ENCODE measurements at regions not wholly inside any gene's neighbourhood (a gene's known extent, or its start where the extent isn't known, plus 50 kb on each side); places are given as distances from the start of the nearest gene placed in this dataset.

- Histone ChIP-seq H3K36me3 (ENCODE audit: control insufficient read depth, insufficient read depth, low read length) (no peaks in the 10 kb centered on the region), H3K4me3 (ENCODE audit: low read depth, low read length) (no peak overlapping the region), H3K27me3 (ENCODE audit: control insufficient read depth, insufficient read depth, low read length) (no peaks in the 10 kb centered on the region)
- FAIRE-seq (no peak), DNase-seq (ENCODE audit: low read depth) (peak; percentile 12)
- no peak for TF ChIP-seq CTCF (IDR thresholded peaks at IDR 0.05; ENCODE audit: insufficient read depth, low read length, severe bottlenecking)
Measured at GRCh38 chr13:61777899-61778298, 362.2 kb upstream of the PCDH20 start.

GRCh38 chr13:61777271-61777670 is 361.6 kb upstream of the PCDH20 start:
- DNase-seq (ENCODE audit: low read depth), result no peak
- H3K36me3 ChIP-seq (ENCODE audit: control insufficient read depth, insufficient read depth, low read length), result no peaks in the 10 kb centered on the region
- FAIRE-seq, result no peak
- no peak overlapping the region for H3K4me3 ChIP-seq (ENCODE audit: low read depth, low read length)
- no peaks in the 10 kb centered on the region for H3K27me3 ChIP-seq (ENCODE audit: control insufficient read depth, insufficient read depth, low read length)
- no peak for TF ChIP-seq CTCF (IDR thresholded peaks at IDR 0.05; ENCODE audit: insufficient read depth, low read length, severe bottlenecking)

GRCh38 chr13:61774903-61775302 is 359.3 kb upstream of the PCDH20 start:
- no peaks in the 10 kb centered on the region for H3K36me3 ChIP-seq (ENCODE audit: control insufficient read depth, insufficient read depth, low read length)
- DNase-seq (ENCODE audit: low read depth), result no peak
- no peak for FAIRE-seq

GRCh38 chr13:61770681-61771080 is 355.0 kb upstream of the PCDH20 start:
- no peak for TF ChIP-seq CTCF (IDR thresholded peaks at IDR 0.05; ENCODE audit: insufficient read depth, low read length, severe bottlenecking)
- DNase-seq (ENCODE audit: low read depth), result no peak
- no peak for FAIRE-seq
- Histone ChIP-seq H3K36me3 (ENCODE audit: control insufficient read depth, insufficient read depth, low read length) (no peaks in the 10 kb centered on the region), H3K27me3 (ENCODE audit: control insufficient read depth, insufficient read depth, low read length) (no peaks in the 10 kb centered on the region), H3K4me3 (ENCODE audit: low read depth, low read length) (no peak overlapping the region)

More at GRCh38 chr13:61774903-61775302, 359.3 kb upstream of the PCDH20 start:
- Histone ChIP-seq H3K4me3 (ENCODE audit: low read depth, low read length) (no peak overlapping the region), H3K27me3 (ENCODE audit: control insufficient read depth, insufficient read depth, low read length) (no peaks in the 10 kb centered on the region)
- no peak for TF ChIP-seq CTCF (IDR thresholded peaks at IDR 0.05; ENCODE audit: insufficient read depth, low read length, severe bottlenecking)

- no peak for DNase-seq (ENCODE audit: low read depth)
- Histone ChIP-seq H3K36me3 (ENCODE audit: control insufficient read depth, insufficient read depth, low read length) (no peaks in the 10 kb centered on the region), H3K27me3 (ENCODE audit: control insufficient read depth, insufficient read depth, low read length) (no peaks in the 10 kb centered on the region), H3K4me3 (ENCODE audit: low read depth, low read length) (no peak overlapping the region)
- no peak for FAIRE-seq
- no peak for TF ChIP-seq CTCF (IDR thresholded peaks at IDR 0.05; ENCODE audit: insufficient read depth, low read length, severe bottlenecking)
Measured at GRCh38 chr13:61768175-61768574, 352.5 kb upstream of the PCDH20 start.

GRCh38 chr13:61766667-61767058 is 351.0 kb upstream of the PCDH20 start:
- FAIRE-seq (no peak), DNase-seq (ENCODE audit: low read depth) (no peak)
- no peak overlapping the region for H3K4me3 ChIP-seq (ENCODE audit: low read depth, low read length)
- no peaks in the 10 kb centered on the region for H3K27me3 ChIP-seq (ENCODE audit: control insufficient read depth, insufficient read depth, low read length)
- no peaks in the 10 kb centered on the region for H3K36me3 ChIP-seq (ENCODE audit: control insufficient read depth, insufficient read depth, low read length)
- TF ChIP-seq CTCF (IDR thresholded peaks at IDR 0.05; ENCODE audit: insufficient read depth, low read length, severe bottlenecking), result no peak
